Globus pallidus (tissue), 1 donor: ENCODE measurements at regions not wholly inside any gene's neighbourhood (a gene's known extent, or its start where the extent isn't known, plus 50 kb on each side); places are given as distances from the start of the nearest gene placed in this dataset.
"Not testable (repeated sequence)": the region's sequence is repeated elsewhere in the genome, so short reads cannot be mapped to it uniquely, and the experiment has no call there.

ENCODE experiments used
- DNase-seq: peaks from one replicate; pipeline ENCODE4 v3.0.0-alpha.2; 2015; ENCODE audit warnings: low spot score

- no peak for DNase-seq
These were observed 94.0 kb upstream of the FOXN2 start for GRCh38 chr2:48220501-48220900.

GRCh38 chr2:48221846-48222516, 92.5 kb upstream of the FOXN2 start:
- no peak for DNase-seq

GRCh38 chr2:48227617-48228344, 86.7 kb upstream of the FOXN2 start:
- DNase-seq = no peak

DNA sequence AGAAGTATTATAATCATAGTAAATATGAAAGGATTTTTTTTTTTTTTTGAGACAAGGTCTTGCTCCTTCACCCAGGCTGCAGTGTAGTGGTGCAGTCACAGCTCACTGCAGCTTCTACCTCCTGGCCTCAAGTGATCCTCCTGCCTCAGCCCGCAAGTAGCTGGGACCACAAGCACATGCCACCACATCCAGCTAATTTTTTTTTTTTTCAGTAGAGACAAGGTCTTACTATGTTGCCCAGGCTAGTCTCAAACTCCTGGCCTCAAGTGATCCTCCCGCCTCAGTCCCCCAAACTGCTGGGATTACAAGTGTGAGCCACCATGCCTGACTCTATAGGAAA, 86.2 kb upstream of the FOXN2 start:
- DNase-seq = no peak

DNA sequence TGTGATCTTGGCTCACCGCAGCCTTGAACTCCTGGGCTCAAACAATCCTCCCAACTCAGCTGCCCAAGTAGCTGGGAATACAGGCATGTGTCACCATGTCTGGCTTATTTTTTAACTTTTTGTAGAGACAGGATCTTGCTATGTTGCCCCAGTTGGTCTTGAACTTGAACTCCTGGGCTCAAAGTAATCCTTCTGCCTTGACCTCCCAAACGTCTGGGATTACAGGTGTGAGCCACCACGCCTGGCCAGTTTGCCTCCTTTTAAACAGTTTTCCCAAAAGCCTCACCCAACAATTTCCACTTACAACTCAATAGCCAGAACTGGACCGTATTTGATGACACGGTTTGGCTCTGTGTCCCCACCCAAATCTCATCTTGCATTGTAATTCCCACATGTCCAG, 85.4 kb upstream of the FOXN2 start:
- no peak for DNase-seq

DNA sequence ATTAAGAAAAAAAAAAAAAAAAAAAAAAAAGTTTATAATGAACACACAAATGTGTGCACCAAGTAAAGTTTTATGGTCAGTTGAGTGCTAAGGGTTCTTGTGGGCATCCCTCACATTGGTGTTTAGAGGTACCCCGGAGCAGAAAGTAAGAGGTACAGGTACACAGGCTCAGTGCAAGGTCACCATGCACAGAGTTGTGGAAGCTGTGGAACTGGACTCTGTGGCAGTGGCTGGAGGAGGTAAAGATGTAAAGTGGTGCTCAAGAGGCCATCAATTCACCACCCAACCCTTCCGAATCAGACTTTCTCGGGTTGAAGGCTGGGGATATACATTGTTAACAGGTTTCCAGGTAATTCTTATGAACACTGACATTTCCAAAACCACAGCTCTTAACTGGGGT, 83.6 kb upstream of the FOXN2 start:
- DNase-seq = no peak

DNA sequence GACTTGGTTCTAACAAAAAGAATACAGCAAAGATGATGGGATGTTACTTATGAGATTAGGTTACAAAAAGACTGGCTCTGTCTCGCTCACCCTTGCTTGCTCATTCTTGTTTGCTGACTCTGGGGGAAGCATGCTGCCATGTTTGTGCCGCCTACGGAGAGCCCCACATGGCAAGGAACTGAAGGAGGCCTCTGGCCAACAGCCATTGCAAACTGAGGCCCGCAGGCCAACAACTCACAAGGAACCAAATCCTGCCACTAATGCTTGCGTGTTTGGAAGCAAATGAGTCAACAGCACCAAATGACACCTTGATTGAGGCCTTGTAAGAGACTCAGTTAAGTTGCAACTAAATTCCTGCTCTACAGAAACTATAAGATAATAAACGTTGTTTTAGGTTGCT, 82.1 kb upstream of the FOXN2 start:
- no peak for DNase-seq

DNA sequence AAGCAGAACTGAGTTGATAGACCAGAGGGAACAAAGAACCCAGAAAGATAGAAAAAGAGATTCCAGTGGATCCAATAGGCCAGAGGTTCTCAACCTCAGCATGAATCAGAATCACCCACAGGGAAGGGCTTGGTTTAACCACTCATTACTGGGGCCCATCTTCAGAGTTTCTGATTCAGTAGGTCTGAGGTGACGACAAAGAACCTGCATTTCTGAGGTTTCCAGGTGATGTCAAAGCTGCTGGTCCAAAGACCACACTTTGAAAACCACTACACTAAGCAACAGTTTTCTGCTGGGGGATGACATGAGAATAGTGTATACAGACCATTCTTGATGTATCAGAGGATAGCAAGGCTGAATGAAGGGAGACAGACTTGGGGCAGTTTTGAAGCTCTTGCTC, 81.5 kb upstream of the FOXN2 start:
- no peak for DNase-seq

GRCh38 chr2:48233824-48234223, 80.7 kb upstream of the FOXN2 start:
- DNase-seq = not testable (repeated sequence)

GRCh38 chr2:48235076-48235475, 79.4 kb upstream of the FOXN2 start:
- DNase-seq = no peak

GRCh38 chr2:48238381-48238780, 76.1 kb upstream of the FOXN2 start:
- no peak for DNase-seq

- no peak for DNase-seq
These were observed 73.6 kb upstream of the FOXN2 start for GRCh38 chr2:48240912-48241311.

DNA sequence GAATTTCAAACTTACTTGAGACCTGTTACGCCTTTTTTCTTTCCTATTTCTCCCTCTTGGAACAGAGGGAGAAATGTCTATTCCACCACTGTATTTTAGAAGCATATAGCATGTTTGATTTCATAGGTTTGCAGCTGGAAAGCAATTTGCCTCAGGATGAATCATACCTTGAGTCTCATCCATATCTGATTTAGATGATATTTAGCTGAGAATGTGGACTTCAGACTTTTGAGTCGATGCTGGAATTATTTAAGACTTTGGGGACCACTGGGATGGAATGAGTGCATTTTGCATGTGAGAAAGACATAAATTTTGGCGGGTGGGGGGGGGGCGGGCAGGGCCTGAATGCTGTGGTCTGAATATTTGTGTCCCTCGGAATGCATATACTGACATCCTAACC, 67.3 kb upstream of the FOXN2 start:
- DNase-seq = no peak

GRCh38 chr2:48248251-48248933, 66.1 kb upstream of the FOXN2 start:
- DNase-seq = no peak

- DNase-seq = no peak
These were observed 65.5 kb upstream of the FOXN2 start for GRCh38 chr2:48249025-48249424.

DNA sequence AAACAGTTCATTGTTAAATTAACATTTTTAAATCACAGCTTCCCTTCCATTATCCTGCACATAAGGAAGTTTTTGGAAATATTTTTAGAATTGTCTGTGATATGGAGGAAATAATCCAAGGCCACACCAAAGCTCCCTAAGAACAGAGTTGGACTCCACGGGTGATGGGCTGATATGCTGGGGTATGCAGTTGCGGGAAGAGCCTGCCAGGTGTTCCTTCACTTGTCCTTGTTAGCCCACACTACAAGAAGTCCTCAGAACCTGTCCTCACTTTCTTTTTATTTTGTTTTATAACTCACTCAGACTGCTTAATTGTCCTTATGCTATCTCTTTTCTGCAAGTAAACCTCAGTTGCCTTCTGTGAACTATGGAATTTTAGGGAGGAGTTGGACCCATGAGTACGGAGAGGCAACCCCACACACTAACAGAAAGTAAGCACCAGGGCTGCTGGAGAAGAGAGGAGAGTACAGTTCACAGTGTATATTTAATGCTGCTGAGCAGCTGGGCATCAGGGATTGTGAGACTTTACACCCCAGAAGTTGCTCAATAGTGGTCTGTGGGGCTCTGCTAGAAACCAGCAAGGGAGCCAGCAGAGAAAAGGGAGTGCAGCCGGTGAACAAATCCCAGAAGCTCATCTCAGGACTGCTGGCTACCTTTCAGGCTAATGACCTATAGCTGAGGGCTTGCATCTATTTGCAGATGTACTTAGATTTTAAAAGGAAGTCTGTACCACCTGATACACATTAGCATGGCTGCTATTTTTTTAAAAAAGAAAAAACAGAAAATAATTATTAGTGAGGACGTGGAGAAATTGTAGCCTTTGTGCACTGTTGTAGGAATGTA, 64.6 kb upstream of the FOXN2 start:
- no peak for DNase-seq

DNA sequence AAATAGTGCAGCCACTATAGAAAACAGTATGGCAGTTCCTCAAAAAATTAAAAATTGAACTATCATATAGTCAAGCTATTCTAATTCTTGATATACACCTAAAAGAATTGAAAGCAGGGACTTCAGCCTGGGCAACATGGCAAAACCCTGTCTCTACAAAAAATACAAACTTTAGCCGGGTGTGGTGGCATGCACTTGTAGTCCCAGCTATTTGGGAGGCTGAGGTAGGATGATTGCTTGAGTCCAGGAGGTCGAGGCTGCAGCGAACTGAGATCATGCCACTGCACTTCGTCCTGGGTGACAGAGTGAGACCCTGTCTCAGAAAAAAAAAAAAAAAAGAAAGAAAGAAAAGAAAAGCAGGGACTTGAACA, 64.0 kb upstream of the FOXN2 start:
- no peak for DNase-seq

DNA sequence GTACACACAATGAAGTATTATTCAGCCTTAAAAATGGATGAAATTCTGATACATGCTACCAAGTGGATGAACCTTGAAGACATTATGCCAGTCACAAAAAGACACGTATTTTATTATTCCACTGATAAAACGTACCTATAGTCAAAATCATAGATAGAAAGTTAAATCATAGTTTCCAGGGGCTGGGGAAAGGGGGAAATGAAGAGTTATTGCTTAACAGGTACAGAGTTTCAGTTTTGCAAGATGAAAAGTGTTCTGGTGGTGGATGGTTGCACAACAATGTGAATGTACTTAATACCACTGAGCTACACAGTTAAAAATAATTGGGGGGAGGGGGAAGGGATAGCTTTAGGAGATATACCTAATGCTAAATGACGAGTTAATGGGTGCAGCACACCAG, 63.5 kb upstream of the FOXN2 start:
- DNase-seq = no peak

DNA sequence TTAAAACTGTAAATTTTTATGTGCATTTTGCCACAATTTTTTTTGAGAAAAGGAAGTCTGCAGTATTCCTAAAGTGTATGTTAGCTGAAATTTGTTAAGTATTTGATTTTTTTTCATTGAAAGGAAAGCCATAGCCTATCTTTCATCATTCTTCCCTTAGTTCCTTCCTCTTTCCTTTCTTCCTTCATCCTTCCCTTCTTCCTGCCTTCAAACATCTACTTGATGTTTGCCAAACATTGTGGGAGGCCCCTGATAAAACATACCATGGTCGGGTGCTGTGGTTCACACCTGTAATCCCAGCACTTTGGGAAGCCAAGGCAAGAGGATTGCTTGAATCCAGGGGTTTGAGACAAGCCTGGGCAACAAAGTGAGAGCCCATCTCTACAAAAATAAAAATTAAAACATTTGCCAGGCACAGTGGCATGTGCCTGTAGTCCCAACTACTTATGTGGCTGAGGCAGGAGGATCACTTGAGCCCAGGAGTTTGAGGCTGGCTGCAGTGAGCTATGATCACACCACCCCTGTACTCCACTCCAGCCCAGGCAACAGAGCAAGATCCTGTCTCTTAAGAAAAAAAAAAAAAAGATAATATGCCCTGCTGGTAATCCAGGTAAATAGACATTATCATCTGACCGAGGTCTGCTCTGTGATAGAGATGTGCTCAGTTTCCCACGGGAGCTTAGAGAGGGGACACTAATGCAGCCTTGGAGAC, 62.9 kb upstream of the FOXN2 start:
- DNase-seq = no peak

DNA sequence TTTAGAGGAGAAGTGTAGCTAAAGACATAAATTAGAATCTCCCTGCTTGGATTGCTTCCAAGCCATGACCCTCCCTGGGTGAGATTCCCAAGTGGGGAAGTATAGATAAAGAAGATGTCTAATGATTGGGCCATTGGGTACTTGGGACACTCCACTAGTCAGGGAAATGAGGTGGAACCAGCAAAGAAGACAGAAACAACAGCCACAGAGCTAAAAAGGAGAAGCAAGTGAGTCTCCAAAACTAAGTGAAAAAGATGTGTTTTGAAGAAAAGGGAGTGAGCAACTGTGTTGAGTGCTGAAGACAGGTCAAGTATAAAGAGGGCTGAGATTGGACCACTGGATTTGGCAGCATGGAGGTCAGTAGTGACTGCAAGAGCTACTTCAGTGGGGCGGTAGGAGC, 61.2 kb upstream of the FOXN2 start:
- DNase-seq = no peak

DNA sequence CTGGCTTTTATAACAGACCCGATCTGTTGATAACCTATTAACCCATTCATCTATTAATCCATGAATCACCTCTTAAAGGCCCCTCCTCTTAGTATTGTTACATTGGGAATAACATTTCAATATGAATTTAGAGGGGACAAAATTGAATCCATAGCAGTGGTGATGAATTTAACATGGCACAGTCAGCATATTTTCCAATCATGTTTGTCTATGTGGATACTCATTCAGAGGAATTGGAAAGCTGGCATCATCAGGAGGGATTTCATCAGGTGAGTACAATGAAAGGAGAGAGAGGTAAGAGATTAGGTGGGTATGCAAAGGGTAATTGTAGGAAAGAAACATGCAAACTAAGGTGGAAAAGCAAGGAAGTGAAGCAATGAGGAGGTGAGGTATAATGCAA, 59.6 kb upstream of the FOXN2 start:
- DNase-seq = no peak

DNA sequence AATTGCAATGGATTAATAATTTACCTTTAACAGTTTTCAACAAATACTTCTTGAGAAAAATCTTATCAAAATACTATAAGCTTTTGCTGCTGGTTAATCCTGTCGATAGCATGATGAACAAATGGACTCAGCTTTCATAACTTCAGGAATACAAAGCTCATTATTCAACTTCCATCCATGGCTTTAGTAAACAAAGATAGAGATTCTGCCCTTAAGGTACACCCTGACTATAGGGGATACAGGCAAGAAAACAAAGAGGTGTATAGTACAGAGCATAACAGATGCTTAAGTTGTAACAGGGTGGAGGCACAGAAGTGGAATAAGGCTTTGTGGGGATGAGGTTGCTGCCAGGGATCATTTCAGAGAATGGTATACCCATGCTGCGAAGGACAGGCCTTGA, 57.0 kb upstream of the FOXN2 start:
- DNase-seq = no peak
